HG03565 (cell line): ENCODE measurements at regions not wholly inside any gene's neighbourhood (a gene's known extent, or its start where the extent isn't known, plus 50 kb on each side); places are given as distances from the start of the nearest gene placed in this dataset.

Experiments
- ATAC-seq: cut with Tn5 transposase; IDR thresholded peaks from one replicate; pipeline ENCODE4 v1.9.1; 2021; ENCODE audit warnings: mild to moderate bottlenecking, moderate library complexity; ENCODE audit not compliant: unreplicated experiment

- ATAC-seq, result no peak
These were observed 409.3 kb upstream of the SULF2 start for GRCh38 chr20:48194583-48194982.

GRCh38 chr20:48193627-48194425 lies 408.5 kb upstream of the SULF2 start:
- no peak for ATAC-seq

- no peak for ATAC-seq
These were observed 406.8 kb upstream of the SULF2 start for GRCh38 chr20:48192109-48192508.

- ATAC-seq, result no peak
These were observed 405.9 kb upstream of the SULF2 start for GRCh38 chr20:48191200-48191599.

- no peak for ATAC-seq
These were observed 405.5 kb upstream of the SULF2 start for GRCh38 chr20:48190757-48191156.

- ATAC-seq, result no peak
These were observed 403.9 kb upstream of the SULF2 start for GRCh38 chr20:48189181-48189580.

- no peak for ATAC-seq
These were observed 402.6 kb upstream of the SULF2 start for GRCh38 chr20:48187851-48188250.

- no peak for ATAC-seq
These were observed 401.6 kb upstream of the SULF2 start for GRCh38 chr20:48186915-48187314.

GRCh38 chr20:48186447-48186846 lies 401.2 kb upstream of the SULF2 start:
- ATAC-seq, result no peak

- ATAC-seq, result no peak
These were observed 398.9 kb upstream of the SULF2 start for GRCh38 chr20:48184229-48184628.

- no peak for ATAC-seq
These were observed 396.1 kb upstream of the SULF2 start for GRCh38 chr20:48181261-48181935.

- no peak for ATAC-seq
These were observed 395.3 kb upstream of the SULF2 start for GRCh38 chr20:48180618-48181017.

- no peak for ATAC-seq
These were observed 394.7 kb upstream of the SULF2 start for GRCh38 chr20:48180024-48180423.

GRCh38 chr20:48178633-48179032 lies 393.4 kb upstream of the SULF2 start:
- no peak for ATAC-seq

- ATAC-seq, result no peak
These were observed 391.8 kb upstream of the SULF2 start for GRCh38 chr20:48177058-48177457.

- no peak for ATAC-seq
These were observed 390.9 kb upstream of the SULF2 start for GRCh38 chr20:48176139-48176538.

- ATAC-seq, result no peak
These were observed 390.0 kb upstream of the SULF2 start for GRCh38 chr20:48175261-48175660.

GRCh38 chr20:48172357-48172702 lies 387.0 kb upstream of the SULF2 start:
- ATAC-seq, result no peak

- ATAC-seq, result no peak
These were observed 386.5 kb upstream of the SULF2 start for GRCh38 chr20:48171626-48172356.

GRCh38 chr20:48171071-48171470 lies 385.8 kb upstream of the SULF2 start:
- ATAC-seq, result no peak

GRCh38 chr20:48170625-48171024 lies 385.3 kb upstream of the SULF2 start:
- ATAC-seq, result no peak

GRCh38 chr20:48169650-48170225 lies 384.5 kb upstream of the SULF2 start:
- ATAC-seq, result no peak
